ENCODE measurements at regions not wholly inside any gene's neighbourhood (a gene's known extent, or its start where the extent isn't known, plus 50 kb on each side); places are given as distances from the start of the nearest gene placed in this dataset.
"Not testable (repeated sequence)": the region's sequence is repeated elsewhere in the genome, so short reads cannot be mapped to it uniquely, and the experiment has no call there.

GRCh38 chr16:48062681-48063080 lies 93.1 kb downstream of the ABCC12 start:
- ATAC-seq (ENCODE audit: poor library complexity) (no peak), DNase-seq (no peak)
- intact Hi-C loops (cut with DNase I): no loop called here

- intact Hi-C loops (cut with DNase I): loop anchor here (5.0 kb wide), 1 partner anchor 918 kb away; the partner anchor contains the start of gene NETO2
- no peak for DNase-seq
- no peak for ATAC-seq (ENCODE audit: poor library complexity)
These were observed 95.9 kb downstream of the ABCC12 start for GRCh38 chr16:48059936-48060335.

GRCh38 chr16:48059190-48059589 lies 96.6 kb downstream of the ABCC12 start:
- not testable (repeated sequence) for ATAC-seq (ENCODE audit: poor library complexity); DNase-seq
- intact Hi-C loops (cut with DNase I): loop anchor here (5.0 kb wide), 1 partner anchor 917 kb away; the partner anchor contains the start of gene NETO2

- no peak for DNase-seq
- intact Hi-C loops (cut with DNase I): loop anchor here (5.0 kb wide), 1 partner anchor 915 kb away; the partner anchor contains the start of gene NETO2
- ATAC-seq (ENCODE audit: poor library complexity): no peak
These were observed 98.7 kb downstream of the ABCC12 start for GRCh38 chr16:48057048-48057447.

GRCh38 chr16:48054881-48055601 lies 100.8 kb downstream of the ABCC12 start:
- ATAC-seq (ENCODE audit: poor library complexity) (peak; percentile 89), DNase-seq (peak; percentile 47)
- intact Hi-C loops (cut with DNase I): loop anchor here (5.0 kb wide), 1 partner anchor 913 kb away; the partner anchor contains the start of gene NETO2

GRCh38 chr16:48053418-48053745 lies 102.4 kb downstream of the ABCC12 start:
- intact Hi-C loops (cut with DNase I): no loop called here

GRCh38 chr16:48052731-48053417 lies 102.9 kb downstream of the ABCC12 start:
- DNase-seq: no peak
- intact Hi-C loops (cut with DNase I): no loop called here
- no peak for ATAC-seq (ENCODE audit: poor library complexity)

More at GRCh38 chr16:48053418-48053745, 102.4 kb downstream of the ABCC12 start:
- DNase-seq (no peak), ATAC-seq (ENCODE audit: poor library complexity) (no peak)

- intact Hi-C loops (cut with DNase I): no loop called here
- no peak for ATAC-seq (ENCODE audit: poor library complexity)
- DNase-seq: no peak
These were observed 104.9 kb downstream of the ABCC12 start for GRCh38 chr16:48050871-48051270.

- DNase-seq (no peak), ATAC-seq (ENCODE audit: poor library complexity) (no peak)
- intact Hi-C loops (cut with DNase I): no loop called here
These were observed 105.9 kb downstream of the ABCC12 start for GRCh38 chr16:48049847-48050246.

GRCh38 chr16:48047720-48048119 lies 108.1 kb downstream of the ABCC12 start:
- intact Hi-C loops (cut with DNase I): no loop called here
- no peak for DNase-seq
- ATAC-seq (ENCODE audit: poor library complexity): no peak

GRCh38 chr16:48047241-48047640 lies 108.6 kb downstream of the ABCC12 start:
- DNase-seq: no peak
- ATAC-seq (ENCODE audit: poor library complexity): no peak
- intact Hi-C loops (cut with DNase I): no loop called here

- DNase-seq: no peak
- intact Hi-C loops (cut with DNase I): no loop called here
- ATAC-seq (ENCODE audit: poor library complexity): no peak
These were observed 111.7 kb downstream of the ABCC12 start for GRCh38 chr16:48044117-48044516.

GRCh38 chr16:48041981-48042421 lies 113.8 kb downstream of the ABCC12 start:
- DNase-seq (no peak), ATAC-seq (ENCODE audit: poor library complexity) (no peak)
- intact Hi-C loops (cut with DNase I): no loop called here

GRCh38 chr16:48035142-48035541 lies 120.7 kb downstream of the ABCC12 start:
- DNase-seq (no peak), ATAC-seq (ENCODE audit: poor library complexity) (no peak)
- intact Hi-C loops (cut with DNase I): no loop called here

- no peak for DNase-seq
- intact Hi-C loops (cut with DNase I): no loop called here
- no peak for ATAC-seq (ENCODE audit: poor library complexity)
These were observed 124.9 kb downstream of the ABCC12 start for GRCh38 chr16:48030926-48031325.

- ATAC-seq (ENCODE audit: poor library complexity) (no peak), DNase-seq (no peak)
- intact Hi-C loops (cut with DNase I): no loop called here
These were observed 126.0 kb downstream of the ABCC12 start for GRCh38 chr16:48029768-48030167.

GRCh38 chr16:48025359-48025758 lies 130.4 kb downstream of the ABCC12 start:
- no peak for DNase-seq
- no peak for ATAC-seq (ENCODE audit: poor library complexity)
- intact Hi-C loops (cut with DNase I): no loop called here

- ATAC-seq (ENCODE audit: poor library complexity): no peak
- intact Hi-C loops (cut with DNase I): no loop called here
- DNase-seq: no peak
These were observed 131.8 kb downstream of the ABCC12 start for GRCh38 chr16:48024042-48024441.

GRCh38 chr16:48022496-48022895 lies 133.3 kb downstream of the ABCC12 start:
- ATAC-seq (ENCODE audit: poor library complexity): no peak
- intact Hi-C loops (cut with DNase I): no loop called here

GRCh38 chr16:48020617-48021016 lies 135.2 kb downstream of the ABCC12 start:
- ATAC-seq (ENCODE audit: poor library complexity); intact Hi-C loops (cut with DNase I); DNase-seq: not testable (repeated sequence)

More at GRCh38 chr16:48022496-48022895, 133.3 kb downstream of the ABCC12 start:
- DNase-seq: no peak
